ENCODE measurements at regions not wholly inside any gene's neighbourhood (a gene's known extent, or its start where the extent isn't known, plus 50 kb on each side); places are given as distances from the start of the nearest gene placed in this dataset.

DNA sequence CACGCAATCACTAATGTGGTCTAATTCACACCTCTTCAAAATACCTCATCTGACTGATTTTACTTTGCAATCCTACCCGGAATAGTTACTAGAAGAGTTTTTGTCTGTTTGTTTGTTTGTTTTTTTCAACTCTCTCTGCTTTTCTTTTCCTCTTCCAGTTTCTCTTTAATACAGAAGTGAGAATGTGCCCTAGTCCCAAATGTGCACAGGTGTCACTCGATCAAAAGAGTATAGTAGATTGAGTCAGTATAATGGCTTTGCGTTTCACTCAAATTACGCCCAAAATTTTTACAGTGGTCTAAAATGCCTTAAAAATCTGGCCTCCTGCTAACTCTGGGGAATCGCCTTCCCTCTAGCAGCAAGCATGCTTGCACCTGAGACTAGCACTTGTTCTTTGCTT is 1536.8 kb downstream of the KCNT2 start:
- DNase-seq (no peak), ATAC-seq (ENCODE audit: low read depth) (no peak)
- no peaks in the 10 kb centered on the region for H3K27me3 Mint-ChIP-seq
- H3K36me3 Mint-ChIP-seq (ENCODE audit: low read depth): no peaks in the 10 kb centered on the region
- TF ChIP-seq, protein P1, sequence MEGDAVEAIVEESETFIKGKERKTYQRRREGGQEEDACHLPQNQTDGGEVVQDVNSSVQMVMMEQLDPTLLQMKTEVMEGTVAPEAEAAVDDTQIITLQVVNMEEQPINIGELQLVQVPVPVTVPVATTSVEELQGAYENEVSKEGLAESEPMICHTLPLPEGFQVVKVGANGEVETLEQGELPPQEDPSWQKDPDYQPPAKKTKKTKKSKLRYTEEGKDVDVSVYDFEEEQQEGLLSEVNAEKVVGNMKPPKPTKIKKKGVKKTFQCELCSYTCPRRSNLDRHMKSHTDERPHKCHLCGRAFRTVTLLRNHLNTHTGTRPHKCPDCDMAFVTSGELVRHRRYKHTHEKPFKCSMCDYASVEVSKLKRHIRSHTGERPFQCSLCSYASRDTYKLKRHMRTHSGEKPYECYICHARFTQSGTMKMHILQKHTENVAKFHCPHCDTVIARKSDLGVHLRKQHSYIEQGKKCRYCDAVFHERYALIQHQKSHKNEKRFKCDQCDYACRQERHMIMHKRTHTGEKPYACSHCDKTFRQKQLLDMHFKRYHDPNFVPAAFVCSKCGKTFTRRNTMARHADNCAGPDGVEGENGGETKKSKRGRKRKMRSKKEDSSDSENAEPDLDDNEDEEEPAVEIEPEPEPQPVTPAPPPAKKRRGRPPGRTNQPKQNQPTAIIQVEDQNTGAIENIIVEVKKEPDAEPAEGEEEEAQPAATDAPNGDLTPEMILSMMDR (IDR thresholded peaks at IDR 0.05): no peak
- ChIA-PET POLR2A (no interaction called here), CTCF (no interaction called here)
- H3K4me1 Mint-ChIP-seq: no peaks in the 10 kb centered on the region
- no peaks in the 10 kb centered on the region for H3K9me3 Mint-ChIP-seq
- no peak overlapping the region for H3K4me3 Mint-ChIP-seq
- H3K27ac Mint-ChIP-seq: no peak overlapping the region
- intact Hi-C loops (cut with micrococcal nuclease): no loop called here

DNA sequence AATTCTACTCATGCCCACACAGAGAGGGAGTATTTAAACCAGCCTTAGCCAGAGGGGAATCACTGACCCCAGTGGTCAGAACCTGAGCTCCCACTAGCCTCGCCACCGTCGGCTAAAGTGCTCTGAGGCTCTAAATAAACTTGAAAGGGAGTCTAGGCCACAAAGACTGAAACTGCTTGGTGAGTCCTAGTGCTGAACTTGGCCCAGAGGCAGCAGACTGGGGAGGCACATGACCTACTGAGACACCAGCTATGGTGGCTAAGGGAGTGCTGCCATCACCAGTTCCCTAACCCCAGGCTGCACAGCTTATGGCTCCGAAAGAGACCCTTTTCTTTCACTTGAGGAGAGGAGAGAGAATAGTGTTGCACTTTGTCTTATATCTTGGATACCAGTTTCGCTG is 1542.8 kb downstream of the KCNT2 start:
- ATAC-seq (ENCODE audit: low read depth) (no peak), DNase-seq (no peak)
- H3K4me1 Mint-ChIP-seq: no peaks in the 10 kb centered on the region
- intact Hi-C loops (cut with micrococcal nuclease): no loop called here
- CTCF ChIA-PET: no interaction called here
- TF ChIP-seq, protein P1 (IDR thresholded peaks at IDR 0.05): no peak
- H3K36me3 Mint-ChIP-seq (ENCODE audit: low read depth): no peaks in the 10 kb centered on the region
- no peak overlapping the region for H3K4me3 Mint-ChIP-seq
- no peak overlapping the region for H3K27ac Mint-ChIP-seq
- POLR2A ChIA-PET: no interaction called here
- H3K27me3 Mint-ChIP-seq: no peaks in the 10 kb centered on the region
- no peaks in the 10 kb centered on the region for H3K9me3 Mint-ChIP-seq

DNA sequence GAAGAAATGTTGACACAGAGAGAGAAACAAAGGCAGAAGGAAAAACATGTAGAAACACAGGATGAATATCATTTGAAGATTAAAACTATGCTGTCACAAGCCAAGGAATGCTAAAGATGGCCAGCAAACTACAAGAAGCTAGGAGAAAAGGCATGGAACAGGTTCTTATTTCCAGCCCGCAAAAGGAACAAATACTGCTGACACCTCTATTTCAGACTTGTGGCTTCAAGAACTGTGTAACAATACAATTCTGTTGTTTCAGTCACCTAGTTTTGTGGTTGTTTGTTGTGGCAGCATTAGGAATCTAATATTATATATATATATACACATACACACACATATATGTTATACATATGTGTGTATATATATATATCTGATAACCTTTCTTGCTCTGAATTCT is 1543.9 kb downstream of the KCNT2 start:
- Mint-ChIP-seq H3K9me3 (peaks cover 3% of the 10 kb centered on the region), H3K4me3 (no peak overlapping the region), H3K4me1 (no peaks in the 10 kb centered on the region), H3K27ac (no peak overlapping the region), H3K27me3 (no peaks in the 10 kb centered on the region), H3K36me3 (ENCODE audit: low read depth) (no peaks in the 10 kb centered on the region)
- ATAC-seq (ENCODE audit: low read depth) (no peak), DNase-seq (no peak)
- TF ChIP-seq, protein P1 (IDR thresholded peaks at IDR 0.05): no peak
- CTCF ChIA-PET: no interaction called here
- POLR2A ChIA-PET: no interaction called here
- intact Hi-C loops (cut with micrococcal nuclease): no loop called here

DNA sequence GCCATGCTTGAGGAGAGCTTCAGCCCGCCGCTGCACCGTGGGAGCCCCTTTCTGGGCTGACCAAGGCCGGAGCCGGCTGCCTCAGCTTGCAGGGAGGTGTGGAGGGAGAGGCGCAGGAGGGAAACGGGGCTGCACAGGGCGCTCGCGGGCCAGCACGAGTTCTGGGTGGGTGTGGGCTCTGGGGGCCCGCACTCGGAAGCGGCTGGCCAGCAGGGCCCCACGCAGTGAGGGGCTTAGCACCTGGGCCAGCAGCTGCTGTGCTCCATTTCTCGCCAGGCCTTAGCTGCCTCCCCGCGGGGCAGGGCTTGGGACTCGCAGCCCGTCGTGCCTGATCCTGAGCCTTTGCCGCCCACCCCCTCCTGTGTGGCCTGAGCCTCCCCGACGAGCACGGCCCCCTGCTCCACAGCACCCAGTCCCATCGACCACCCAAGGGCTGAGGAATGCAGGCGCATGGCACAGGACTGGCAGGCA is 1554.0 kb downstream of the KCNT2 start:
- CTCF ChIA-PET: no interaction called here
- no peak overlapping the region for H3K4me3 Mint-ChIP-seq
- ATAC-seq (ENCODE audit: low read depth) (no peak), DNase-seq (no peak)
- H3K27ac Mint-ChIP-seq: no peak overlapping the region
- intact Hi-C loops (cut with micrococcal nuclease): no loop called here
- POLR2A ChIA-PET: no interaction called here
- H3K27me3 Mint-ChIP-seq: no peaks in the 10 kb centered on the region
- H3K9me3 Mint-ChIP-seq: peaks cover 4% of the 10 kb centered on the region
- TF ChIP-seq, protein P1 (IDR thresholded peaks at IDR 0.05): no peak
- no peaks in the 10 kb centered on the region for H3K36me3 Mint-ChIP-seq (ENCODE audit: low read depth)
- no peaks in the 10 kb centered on the region for H3K4me1 Mint-ChIP-seq

DNA sequence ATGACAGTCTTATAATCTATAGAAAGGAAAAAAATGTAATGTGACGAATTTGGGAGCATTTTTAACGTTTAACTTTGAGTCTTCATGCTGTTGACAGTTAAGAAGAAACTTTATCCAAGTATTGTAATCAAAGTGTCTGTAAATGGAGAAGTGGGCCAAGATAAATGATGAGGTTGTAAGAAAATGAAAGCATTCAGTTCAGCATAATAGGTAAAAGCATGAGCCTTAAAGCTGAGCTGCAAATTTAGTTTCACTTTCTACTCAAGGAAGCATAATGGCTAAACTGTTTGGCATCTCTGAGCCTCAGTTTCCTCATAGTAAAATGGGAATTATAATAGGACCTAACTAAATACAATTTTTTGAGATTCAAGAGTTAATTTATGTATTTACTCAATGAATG is 1554.8 kb downstream of the KCNT2 start:
- ATAC-seq (ENCODE audit: low read depth) (no peak), DNase-seq (no peak)
- no peak overlapping the region for H3K27ac Mint-ChIP-seq

More for the DNA sequence above, 1554.8 kb downstream of the KCNT2 start:
- CTCF ChIA-PET: no interaction called here
- H3K4me1 Mint-ChIP-seq: no peaks in the 10 kb centered on the region
- TF ChIP-seq, protein P1 (IDR thresholded peaks at IDR 0.05): no peak
- intact Hi-C loops (cut with micrococcal nuclease): no loop called here
- POLR2A ChIA-PET: no interaction called here
- H3K36me3 Mint-ChIP-seq (ENCODE audit: low read depth): no peaks in the 10 kb centered on the region
- H3K9me3 Mint-ChIP-seq: peaks cover 4% of the 10 kb centered on the region
- no peak overlapping the region for H3K4me3 Mint-ChIP-seq
- H3K27me3 Mint-ChIP-seq: no peaks in the 10 kb centered on the region
